H1 (cell line): ENCODE measurements at regions not wholly inside any gene's neighbourhood (a gene's known extent, or its start where the extent isn't known, plus 50 kb on each side); places are given as distances from the start of the nearest gene placed in this dataset.

ENCODE experiments used
- CTCF ChIA-PET: fragments of 300-600 bp; sonication (Branson Sonifier 250); formaldehyde crosslinking; loops from one replicate; lab custom pipeline; 2021; ENCODE audit not compliant: partially characterized antibody; lab: Charles Lee
- POLR2A ChIA-PET: fragments of 300-600 bp; sonication (Branson Sonifier 250); formaldehyde crosslinking; loops from one replicate; lab custom pipeline; 2021; ENCODE audit warnings: inconsistent platforms; ENCODE audit not compliant: partially characterized antibody; lab: Charles Lee
- DNase-seq, 2 experiments: peaks; one replicate each; pipeline versions ENCODE4 v3.0.0 to v3.0.0-alpha.2; 2010 to 2022; ENCODE audit warnings: low spot score in 2 of 2, low read depth in 1 of 2, mixed read lengths in 1 of 2
- FAIRE-seq: peaks from 2 replicates; lab custom pipeline; 2011; peaks lifted over from hg19 to GRCh38; lab: Jason Lieb, UNC
- H2AFZ ChIP-seq: 2 replicates; pipeline ENCODE4 v1.8.1; 2012; ENCODE audit warnings: low read length, inconsistent platforms
- H2AK5ac ChIP-seq: 2 replicates; pipeline ENCODE4 v1.6.1; 2013; ENCODE audit warnings: low read depth, low read length
- H2BK120ac ChIP-seq: replicated peaks from 2 replicates; pipeline ENCODE3; 2013; ENCODE audit warnings: low read depth, low read length, inconsistent platforms
- H2BK12ac ChIP-seq: 2 replicates; pipeline ENCODE4 v1.6.1; 2013; ENCODE audit warnings: low read depth, low read length
- H2BK15ac ChIP-seq: 2 replicates; pipeline ENCODE4 v1.6.1; 2013; ENCODE audit warnings: low read length
- H2BK20ac ChIP-seq: 2 replicates; pipeline ENCODE4 v1.6.1; 2013; ENCODE audit warnings: low read length
- H2BK5ac ChIP-seq: 2 replicates; pipeline ENCODE4 v1.6.1; 2013; ENCODE audit warnings: low read depth, low read length
- H3K14ac ChIP-seq: 2 replicates; pipeline ENCODE4 v1.6.1; 2013; ENCODE audit warnings: inconsistent platforms; ENCODE audit not compliant: insufficient read length
- H3K18ac ChIP-seq: 2 replicates; pipeline ENCODE4 v1.6.1; 2013; ENCODE audit warnings: low read length; ENCODE audit errors: extremely low read depth
- H3K23ac ChIP-seq: 2 replicates; pipeline ENCODE4 v1.6.1; 2013; ENCODE audit warnings: inconsistent platforms; ENCODE audit not compliant: insufficient read length
- H3K23me2 ChIP-seq: 2 replicates; pipeline ENCODE4 v1.6.1; 2013; ENCODE audit warnings: low read depth, low read length
- H3K27ac ChIP-seq: 2 replicates; pipeline ENCODE4 v1.6.1; 2011; ENCODE audit warnings: low read depth, low read length, inconsistent platforms
- H3K27me3 ChIP-seq, 4 experiments: replicated peaks in 1 of 4; 1 replicate in 1 of 4; 2 replicates in 3 of 4; pipeline versions ENCODE4 v1.6.1 to v1.8.1; 2011 to 2013; ENCODE audit warnings: low read length in 3 of 4, mild to moderate bottlenecking in 3 of 4, inconsistent platforms in 2 of 4, mixed read lengths in 2 of 4, moderate library complexity in 1 of 4; ENCODE audit not compliant: control insufficient read depth in 3 of 4, insufficient read depth in 3 of 4; ENCODE audit errors: extremely low read depth in 1 of 4
- H3K36me3 ChIP-seq, 4 experiments: 2 replicates each; pipeline versions ENCODE4 v1.6.1 to v1.8.1; 2011 to 2013; ENCODE audit warnings: mild to moderate bottlenecking in 4 of 4, low read length in 3 of 4, moderate library complexity in 2 of 4, control low read depth in 1 of 4, inconsistent platforms in 1 of 4; ENCODE audit not compliant: insufficient read depth in 4 of 4, control insufficient read depth in 2 of 4
- H3K4ac ChIP-seq: replicated peaks from 2 replicates; pipeline ENCODE3; 2013; ENCODE audit warnings: low read length, low read depth, mixed read lengths, inconsistent platforms; ENCODE audit not compliant: insufficient read length
- H3K4me1 ChIP-seq, 4 experiments: replicated peaks in 1 of 4; 1 replicate in 1 of 4; 2 replicates in 3 of 4; pipeline versions ENCODE4 v1.6.1 to v1.8.1; 2011 to 2013; ENCODE audit warnings: low read length in 3 of 4, inconsistent platforms in 2 of 4, mixed read lengths in 1 of 4; ENCODE audit not compliant: insufficient read depth in 4 of 4, control insufficient read depth in 3 of 4
- H3K4me2 ChIP-seq, 2 experiments: 2 replicates each; pipeline versions ENCODE4 v1.6.1 to v1.8.1; 2011 to 2013; ENCODE audit warnings: low read depth in 2 of 2, low read length in 2 of 2, control low read depth in 1 of 2, inconsistent platforms in 1 of 2, mild to moderate bottlenecking in 1 of 2; ENCODE audit not compliant: insufficient read depth in 1 of 2
- H3K4me3 ChIP-seq, 4 experiments: fragments of 200-600, 300-600 bp in 1 of 4; sonication (generic), shearing (Covaris generic), sonication (Bioruptor Twin) in 1 of 4; 2 replicates each; pipeline versions ENCODE4 v1.5.1 to v1.8.1; 2011 to 2016; ENCODE audit warnings: low read length in 4 of 4, low read depth in 3 of 4, control low read depth in 2 of 4, inconsistent platforms in 2 of 4, mild to moderate bottlenecking in 2 of 4, mixed read lengths in 1 of 4, moderate library complexity in 1 of 4; ENCODE audit not compliant: insufficient read depth in 2 of 4; ENCODE audit errors: extremely low read depth in 1 of 4
- H3K56ac ChIP-seq: replicated peaks from 2 replicates; pipeline ENCODE3; 2013; ENCODE audit warnings: low read depth, mild to moderate bottlenecking, mixed read lengths, low read length, inconsistent platforms; ENCODE audit not compliant: insufficient read length
- H3K79me1 ChIP-seq: 2 replicates; pipeline ENCODE4 v1.6.1; 2013; ENCODE audit warnings: low read depth, low read length, control low read depth
- H3K79me2 ChIP-seq, 2 experiments: 2 replicates each; pipeline versions ENCODE4 v1.6.1 to v1.8.1; 2012 to 2013; ENCODE audit warnings: low read length in 2 of 2, mild to moderate bottlenecking in 2 of 2, inconsistent platforms in 1 of 2; ENCODE audit not compliant: insufficient read depth in 2 of 2, control insufficient read depth in 1 of 2
- H3K9ac ChIP-seq, 4 experiments: replicated peaks in 1 of 4; 1 replicate in 1 of 4; 2 replicates in 3 of 4; pipeline versions ENCODE4 v1.6.1 to v1.8.1; 2011 to 2013; ENCODE audit warnings: low read depth in 3 of 4, low read length in 3 of 4, control low read depth in 2 of 4, mild to moderate bottlenecking in 2 of 4, moderate library complexity in 2 of 4, inconsistent platforms in 1 of 4; ENCODE audit errors: extremely low read depth in 1 of 4
- H3K9me3 ChIP-seq, 2 experiments: 2 replicates each; pipeline versions ENCODE4 v1.6.1 to v1.8.1; 2012 to 2013; ENCODE audit warnings: mild to moderate bottlenecking in 2 of 2, moderate library complexity in 2 of 2, control low read depth in 1 of 2, inconsistent platforms in 1 of 2, low read depth in 1 of 2, low read length in 1 of 2, mixed read lengths in 1 of 2; ENCODE audit not compliant: insufficient read depth in 2 of 2
- H4K20me1 ChIP-seq, 2 experiments: replicated peaks in 1 of 2; 2 replicates each; pipeline versions ENCODE3 to v1.8.1; 2011 to 2013; ENCODE audit warnings: inconsistent platforms in 2 of 2, low read length in 2 of 2, mild to moderate bottlenecking in 1 of 2; ENCODE audit not compliant: insufficient read depth in 2 of 2, control insufficient read depth in 1 of 2
- H4K5ac ChIP-seq: 2 replicates; pipeline ENCODE4 v1.6.1; 2013; ENCODE audit warnings: low read length, low read depth, mixed read lengths, inconsistent platforms; ENCODE audit not compliant: insufficient read length
- H4K8ac ChIP-seq: 2 replicates; pipeline ENCODE4 v1.8.0; 2013; ENCODE audit warnings: mild to moderate bottlenecking, moderate library complexity, low read length, inconsistent platforms; ENCODE audit not compliant: insufficient read depth; ENCODE audit errors: extremely low read depth
- H4K91ac ChIP-seq: replicated peaks from 2 replicates; pipeline ENCODE3; 2013; ENCODE audit warnings: low read length, mixed read lengths, inconsistent platforms; ENCODE audit not compliant: insufficient read length
- CEBPB ChIP-seq: IDR thresholded peaks from 2 replicates; pipeline ENCODE4 v1.6.1; 2012; ENCODE audit warnings: low read depth, low read length
- CTBP2 ChIP-seq: IDR thresholded peaks from 2 replicates; pipeline ENCODE4 v1.7.0; 2011; ENCODE audit warnings: borderline replicate concordance, mild to moderate bottlenecking, moderate library complexity, mixed read lengths, low read length; ENCODE audit not compliant: insufficient read depth, insufficient read length
- EP300 ChIP-seq, 2 experiments: IDR thresholded peaks; 1 replicate in 1 of 2; 2 replicates in 1 of 2; pipeline ENCODE4 v1.6.1; 2011 to 2012; ENCODE audit warnings: low read depth in 2 of 2, low read length in 2 of 2, mild to moderate bottlenecking in 2 of 2, borderline replicate concordance in 1 of 2, inconsistent platforms in 1 of 2, moderate library complexity in 1 of 2
- GABPA ChIP-seq: IDR thresholded peaks from 2 replicates; pipeline ENCODE4 v1.6.1; 2011; ENCODE audit warnings: mild to moderate bottlenecking, low read length, moderate library complexity, borderline replicate concordance; ENCODE audit not compliant: insufficient read depth
- JUN ChIP-seq: IDR thresholded peaks from 2 replicates; pipeline ENCODE4 v1.6.1; 2011; ENCODE audit warnings: low read depth, mild to moderate bottlenecking, improper control_type of control experiment, low read length
- KDM4A ChIP-seq: IDR thresholded peaks from one replicate; pipeline ENCODE4 v1.7.1; 2012; ENCODE audit warnings: low read depth, mild to moderate bottlenecking, moderate library complexity, low read length, inconsistent platforms; ENCODE audit not compliant: severe bottlenecking
- PHF8 ChIP-seq: fragments of 200-600 bp; sonication (generic); conservative IDR thresholded peaks from 2 replicates; pipeline ENCODE4 v1.7.1; 2012; ENCODE audit warnings: low read depth, mild to moderate bottlenecking, inconsistent platforms, low read length, moderate library complexity
- POLR2AphosphoS5 ChIP-seq: IDR thresholded peaks from 2 replicates; pipeline ENCODE4 v1.6.1; 2011; ENCODE audit warnings: low read depth, low read length
- SIRT6 ChIP-seq: IDR thresholded peaks from one replicate; pipeline ENCODE4 v1.7.1; 2012; ENCODE audit warnings: low read length, inconsistent platforms
- SRF ChIP-seq: IDR thresholded peaks from 2 replicates; pipeline ENCODE4 v1.6.1; 2011; ENCODE audit warnings: mild to moderate bottlenecking, low read depth, low read length, moderate library complexity
- WGBS, 2 experiments: shearing (Covaris generic) in 1 of 2; methylation state at CpG; one replicate each; pipeline versions ENCODE4 v1.1.6 to v1.1.7; 2013 to 2015; ENCODE audit warnings: low lambda C conversion rate in 2 of 2, mixed read lengths in 2 of 2, inconsistent platforms in 1 of 2, low coverage in 1 of 2, missing lambda C conversion rate in 1 of 2; ENCODE audit not compliant: insufficient replicate concordance in 2 of 2, insufficient coverage in 1 of 2, insufficient read length in 1 of 2; ENCODE audit errors: extremely low coverage in 1 of 2, missing lambda C conversion rate in 1 of 2; 5-methylcytosine and 5-hydroxymethylcytosine counted together
- TF ChIP-seq, protein P1 (sequence below), 3 experiments: IDR thresholded peaks; 1 replicate in 2 of 3; 2 replicates in 1 of 3; pipeline versions ENCODE4 v1.5.1 to v1.6.1; 2011; ENCODE audit warnings: low read length in 3 of 3, mild to moderate bottlenecking in 3 of 3, inconsistent platforms in 2 of 3, low read depth in 1 of 3, moderate library complexity in 1 of 3; ENCODE audit not compliant: insufficient read depth in 1 of 3; ENCODE audit errors: control extremely low read depth in 1 of 3
- TF ChIP-seq, protein P2 (sequence below): IDR thresholded peaks from 2 replicates; pipeline ENCODE4 v1.6.1; 2011; ENCODE audit warnings: low read depth, mild to moderate bottlenecking, low read length; ENCODE audit not compliant: insufficient read depth

DNA sequence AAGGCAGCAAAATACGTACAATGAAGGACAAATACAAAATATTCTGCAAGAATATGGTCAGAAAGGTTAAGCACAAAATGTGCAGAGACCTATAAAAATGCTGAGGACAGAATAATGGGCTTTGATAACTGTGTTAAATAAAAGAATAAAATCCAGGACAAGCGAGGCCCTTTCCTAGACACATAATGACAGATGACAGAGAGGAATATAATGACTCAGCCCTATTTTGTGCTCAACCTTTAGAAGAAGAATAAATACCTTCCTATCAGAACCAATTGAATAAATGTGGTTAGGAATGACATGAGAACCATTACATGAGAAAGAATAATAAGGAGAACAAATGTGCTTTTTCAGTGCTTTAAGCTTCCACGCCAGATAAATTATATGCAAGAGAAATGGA is 178.0 kb downstream of the TEX13C start:
- H3K36me3 ChIP-seq, result no peaks in the 10 kb centered on the region
- no peaks in the 10 kb centered on the region for H3K27me3 ChIP-seq
- no peak overlapping the region for H4K5ac ChIP-seq
- ChIA-PET POLR2A (no interaction called here), CTCF (no interaction called here)
- H3K79me2 ChIP-seq, result no peaks in the 10 kb centered on the region
- H3K27ac ChIP-seq, result no peak overlapping the region
- no peak overlapping the region for H3K4ac ChIP-seq
- no peak overlapping the region for H2AK5ac ChIP-seq
- H4K8ac ChIP-seq, result no peak overlapping the region
- no peak overlapping the region for H2BK15ac ChIP-seq
- FAIRE-seq, result no peak
- H3K14ac ChIP-seq, result no peak overlapping the region
- 83% methylated on average over 3 of the region's 3 CpGs; no CpG with 5 or more reads in 1 of the 2 experiments for WGBS, 2 experiments
- no peak overlapping the region for H3K56ac ChIP-seq
- no peak overlapping the region for H3K18ac ChIP-seq
- no peak overlapping the region for H4K91ac ChIP-seq
- H3K4me1 ChIP-seq, result no peaks in the 10 kb centered on the region
- no peak overlapping the region for H2BK12ac ChIP-seq
- H2BK5ac ChIP-seq, result no peak overlapping the region
- no peaks in the 10 kb centered on the region for H3K9me3 ChIP-seq
- H4K20me1 ChIP-seq, result no peaks in the 10 kb centered on the region
- no peaks in the 10 kb centered on the region for H3K79me1 ChIP-seq
- H2AFZ ChIP-seq, result no peak overlapping the region
- no peaks in the 10 kb centered on the region for H3K23me2 ChIP-seq
- H2BK120ac ChIP-seq, result no peak overlapping the region
- no peak overlapping the region for H2BK20ac ChIP-seq
- H3K9ac ChIP-seq, result no peak overlapping the region
- H3K4me3 ChIP-seq, result no peak overlapping the region
- H3K4me2 ChIP-seq, result no peak overlapping the region
- DNase-seq, result no peak
- H3K23ac ChIP-seq, result no peak overlapping the region
- no peak for TF ChIP-seq CEBPB
- no peak for TF ChIP-seq JUN
- TF ChIP-seq, protein P1, sequence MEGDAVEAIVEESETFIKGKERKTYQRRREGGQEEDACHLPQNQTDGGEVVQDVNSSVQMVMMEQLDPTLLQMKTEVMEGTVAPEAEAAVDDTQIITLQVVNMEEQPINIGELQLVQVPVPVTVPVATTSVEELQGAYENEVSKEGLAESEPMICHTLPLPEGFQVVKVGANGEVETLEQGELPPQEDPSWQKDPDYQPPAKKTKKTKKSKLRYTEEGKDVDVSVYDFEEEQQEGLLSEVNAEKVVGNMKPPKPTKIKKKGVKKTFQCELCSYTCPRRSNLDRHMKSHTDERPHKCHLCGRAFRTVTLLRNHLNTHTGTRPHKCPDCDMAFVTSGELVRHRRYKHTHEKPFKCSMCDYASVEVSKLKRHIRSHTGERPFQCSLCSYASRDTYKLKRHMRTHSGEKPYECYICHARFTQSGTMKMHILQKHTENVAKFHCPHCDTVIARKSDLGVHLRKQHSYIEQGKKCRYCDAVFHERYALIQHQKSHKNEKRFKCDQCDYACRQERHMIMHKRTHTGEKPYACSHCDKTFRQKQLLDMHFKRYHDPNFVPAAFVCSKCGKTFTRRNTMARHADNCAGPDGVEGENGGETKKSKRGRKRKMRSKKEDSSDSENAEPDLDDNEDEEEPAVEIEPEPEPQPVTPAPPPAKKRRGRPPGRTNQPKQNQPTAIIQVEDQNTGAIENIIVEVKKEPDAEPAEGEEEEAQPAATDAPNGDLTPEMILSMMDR (IDR thresholded peaks at IDR 0.05; ENCODE audit: control extremely low read depth in 1 of 3, insufficient read depth in 1 of 3, low read depth in 1 of 3, low read length in 3 of 3), result no peak
- TF ChIP-seq KDM4A, result no peak
- TF ChIP-seq EP300 (IDR thresholded peaks at IDR 0.05; ENCODE audit: borderline replicate concordance in 1 of 2, low read depth in 2 of 2, low read length in 2 of 2), result no peak
- no peak for TF ChIP-seq PHF8
- TF ChIP-seq, protein P2, sequence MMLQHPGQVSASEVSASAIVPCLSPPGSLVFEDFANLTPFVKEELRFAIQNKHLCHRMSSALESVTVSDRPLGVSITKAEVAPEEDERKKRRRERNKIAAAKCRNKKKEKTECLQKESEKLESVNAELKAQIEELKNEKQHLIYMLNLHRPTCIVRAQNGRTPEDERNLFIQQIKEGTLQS, result no peak
- no peak for TF ChIP-seq CTBP2
- no peak for TF ChIP-seq SRF
- TF ChIP-seq GABPA, result no peak
- no peak for TF ChIP-seq SIRT6
- TF ChIP-seq POLR2AphosphoS5, result no peak
